GM12864 (cell line): ENCODE measurements at regions not wholly inside any gene's neighbourhood (a gene's known extent, or its start where the extent isn't known, plus 50 kb on each side); places are given as distances from the start of the nearest gene placed in this dataset.

Source experiments
- DNase-seq: peaks from one replicate; pipeline ENCODE4 v3.0.0-alpha.2; 2011; ENCODE audit warnings: low read depth
- H3K4me3 ChIP-seq: 2 replicates; pipeline ENCODE4 v1.5.1; 2011; ENCODE audit warnings: mild to moderate bottlenecking, low read depth, low read length, control low read depth
- CTCF ChIP-seq: IDR thresholded peaks from 2 replicates; pipeline ENCODE4 v1.5.1; 2011; ENCODE audit warnings: low read depth, mild to moderate bottlenecking, moderate library complexity, low read length, control low read depth, inconsistent platforms; ENCODE audit errors: missing control alignments

- no peak for TF ChIP-seq CTCF
- no peak for DNase-seq
- H3K4me3 ChIP-seq, result no peak overlapping the region
Observed at GRCh38 chr13:105817498-105817897, 718.0 kb downstream of the EFNB2 start.

- TF ChIP-seq CTCF, result no peak
- DNase-seq, result no peak
- no peak overlapping the region for H3K4me3 ChIP-seq
Observed at GRCh38 chr13:105816994-105817393, 718.5 kb downstream of the EFNB2 start.

- DNase-seq, result no peak
- no peak for TF ChIP-seq CTCF
- H3K4me3 ChIP-seq, result no peak overlapping the region
Observed at GRCh38 chr13:105814902-105815250, 720.6 kb downstream of the EFNB2 start.

- no peak overlapping the region for H3K4me3 ChIP-seq
- no peak for TF ChIP-seq CTCF
- DNase-seq, result no peak
Observed at GRCh38 chr13:105814219-105814901, 721.1 kb downstream of the EFNB2 start.

GRCh38 chr13:105806628-105806920, 728.9 kb downstream of the EFNB2 start:
- DNase-seq, result no peak
- no peak overlapping the region for H3K4me3 ChIP-seq
- TF ChIP-seq CTCF, result no peak

- no peak for DNase-seq
- no peak for TF ChIP-seq CTCF
- no peak overlapping the region for H3K4me3 ChIP-seq
Observed at GRCh38 chr13:105805892-105806627, 729.4 kb downstream of the EFNB2 start.
